HUES64 (cell line): ENCODE measurements at regions not wholly inside any gene's neighbourhood (a gene's known extent, or its start where the extent isn't known, plus 50 kb on each side); places are given as distances from the start of the nearest gene placed in this dataset.

Source experiments
- H3K27ac ChIP-seq: 2 replicates; pipeline ENCODE4 v1.7.0; 2013; ENCODE audit warnings: low read depth, low read length, inconsistent platforms
- H3K27me3 ChIP-seq: 2 replicates; pipeline ENCODE4 v1.6.1; 2013; ENCODE audit warnings: mild to moderate bottlenecking, low read length; ENCODE audit not compliant: insufficient read depth
- H3K36me3 ChIP-seq: 2 replicates; pipeline ENCODE4 v1.6.1; 2013; ENCODE audit warnings: mild to moderate bottlenecking, low read length; ENCODE audit not compliant: insufficient read depth
- H3K4me1 ChIP-seq: 2 replicates; pipeline ENCODE4 v1.6.1; 2013; ENCODE audit warnings: mild to moderate bottlenecking, low read length, moderate library complexity; ENCODE audit not compliant: insufficient read depth
- H3K4me3 ChIP-seq: 2 replicates; pipeline ENCODE4 v1.5.1; 2013; ENCODE audit warnings: mild to moderate bottlenecking, low read length, moderate library complexity
- H3K9ac ChIP-seq: 2 replicates; pipeline ENCODE4 v1.6.1; 2013; ENCODE audit warnings: mild to moderate bottlenecking, low read depth, low read length
- H3K9me3 ChIP-seq: 2 replicates; pipeline ENCODE4 v1.6.1; 2013; ENCODE audit warnings: low read depth, low read length; ENCODE audit not compliant: insufficient read depth
- WGBS: fragments of 150-250, 120-280 bp; methylation state at CpG from one replicate; pipeline ENCODE4 v1.1.7; 2013; ENCODE audit warnings: missing lambda C conversion rate; 5-methylcytosine and 5-hydroxymethylcytosine counted together

DNA sequence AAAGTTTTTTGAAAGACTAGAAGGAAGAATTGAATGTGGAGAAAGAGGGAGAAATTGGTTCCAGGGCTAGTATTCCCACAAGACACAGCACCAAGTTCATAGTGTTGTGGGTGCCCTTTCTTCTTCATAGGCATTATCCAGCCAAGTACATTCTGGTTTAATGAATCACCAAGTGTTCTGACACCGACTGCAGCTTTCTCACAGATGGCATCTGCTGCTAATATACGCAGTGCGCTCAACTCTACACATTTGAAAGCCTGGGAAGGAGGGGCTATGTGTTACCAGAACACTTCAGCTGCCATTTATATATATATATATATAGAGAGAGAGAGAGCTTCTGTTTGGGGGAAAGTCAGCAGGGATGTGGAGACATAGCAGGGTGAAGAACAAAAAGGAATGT lies 1168.4 kb downstream of the GATA3 start:
- no peaks in the 10 kb centered on the region for H3K27me3 ChIP-seq
- WGBS = 96% methylated on average over 3 of the region's 3 CpGs
- H3K36me3 ChIP-seq = no peaks in the 10 kb centered on the region
- no peak overlapping the region for H3K27ac ChIP-seq
- no peak overlapping the region for H3K4me3 ChIP-seq
- H3K9me3 ChIP-seq = no peaks in the 10 kb centered on the region
- H3K4me1 ChIP-seq = no peaks in the 10 kb centered on the region
- no peak overlapping the region for H3K9ac ChIP-seq

GRCh38 chr10:9227679-9228365 lies 1173.3 kb downstream of the GATA3 start:
- 95% methylated on average over 6 of the region's 7 CpGs for WGBS
- H3K36me3 ChIP-seq = no peaks in the 10 kb centered on the region
- H3K4me1 ChIP-seq = no peaks in the 10 kb centered on the region
- no peaks in the 10 kb centered on the region for H3K27me3 ChIP-seq
- H3K27ac ChIP-seq = no peak overlapping the region
- no peaks in the 10 kb centered on the region for H3K9me3 ChIP-seq
- no peak overlapping the region for H3K4me3 ChIP-seq
- no peak overlapping the region for H3K9ac ChIP-seq

GRCh38 chr10:9228771-9229170 lies 1174.3 kb downstream of the GATA3 start:
- H3K36me3 ChIP-seq = no peaks in the 10 kb centered on the region
- H3K4me1 ChIP-seq = no peaks in the 10 kb centered on the region
- H3K9ac ChIP-seq = no peak overlapping the region
- no peak overlapping the region for H3K4me3 ChIP-seq
- 79% methylated on average over 1 of the region's 1 CpG for WGBS
- no peak overlapping the region for H3K27ac ChIP-seq
- no peaks in the 10 kb centered on the region for H3K27me3 ChIP-seq
- no peaks in the 10 kb centered on the region for H3K9me3 ChIP-seq

DNA sequence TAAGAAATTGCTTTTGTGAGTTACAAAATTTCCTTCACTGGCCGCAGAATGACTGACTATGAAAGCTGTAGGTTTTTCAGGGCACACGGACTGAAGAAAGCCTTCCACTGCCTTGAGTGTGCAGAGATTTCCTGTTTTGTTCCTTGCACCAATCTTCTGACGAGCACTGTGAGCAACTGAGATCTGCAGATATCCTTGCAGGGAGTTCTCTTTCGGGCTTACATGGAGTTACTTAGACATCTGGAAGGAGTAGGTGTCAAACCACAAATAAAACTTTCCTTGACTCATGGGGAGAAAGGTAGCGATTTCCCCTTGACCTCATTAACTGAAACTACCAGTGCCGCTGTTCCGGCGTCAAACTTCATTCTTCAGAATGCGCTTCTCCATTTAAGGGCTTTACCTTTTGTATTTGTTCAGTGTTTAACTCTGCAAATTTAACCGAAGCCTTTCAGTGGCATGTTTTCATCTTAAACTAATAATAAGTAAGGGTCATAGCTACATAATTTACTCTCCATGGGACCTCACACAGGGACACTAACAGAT lies 1175.3 kb downstream of the GATA3 start:
- no peaks in the 10 kb centered on the region for H3K4me1 ChIP-seq
- no peak overlapping the region for H3K27ac ChIP-seq
- H3K9me3 ChIP-seq = no peaks in the 10 kb centered on the region
- no peaks in the 10 kb centered on the region for H3K36me3 ChIP-seq
- H3K9ac ChIP-seq = no peak overlapping the region
- 98% methylated on average over 9 of the region's 10 CpGs for WGBS
- no peaks in the 10 kb centered on the region for H3K27me3 ChIP-seq
- no peak overlapping the region for H3K4me3 ChIP-seq

- H3K4me1 ChIP-seq = no peaks in the 10 kb centered on the region
- 98% methylated on average over 3 of the region's 3 CpGs for WGBS
- H3K4me3 ChIP-seq = no peak overlapping the region
- H3K9ac ChIP-seq = no peak overlapping the region
- H3K36me3 ChIP-seq = no peaks in the 10 kb centered on the region
- H3K27ac ChIP-seq = no peak overlapping the region
- no peaks in the 10 kb centered on the region for H3K9me3 ChIP-seq
- H3K27me3 ChIP-seq = no peaks in the 10 kb centered on the region
Observed at GRCh38 chr10:9230625-9231024, 1176.1 kb downstream of the GATA3 start.

DNA sequence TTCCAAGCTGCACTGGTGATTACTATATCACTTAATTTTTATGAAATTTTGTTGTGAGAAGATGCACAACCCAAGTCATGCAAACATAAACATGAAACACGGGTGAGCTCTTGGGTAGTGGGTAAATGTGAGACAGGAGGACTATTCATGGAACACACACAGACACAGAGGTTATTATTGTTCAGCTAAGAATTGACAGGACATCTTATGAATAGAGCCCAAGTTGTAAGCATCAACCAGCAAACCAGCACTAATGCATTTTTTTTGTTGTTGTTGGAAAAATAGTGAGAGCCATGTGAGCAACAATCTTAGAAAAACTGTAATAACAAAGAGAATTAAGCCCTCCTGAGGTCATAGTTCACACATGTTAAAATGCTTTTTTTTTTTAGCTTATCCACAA lies 1179.7 kb downstream of the GATA3 start:
- Histone ChIP-seq H3K4me1 (no peaks in the 10 kb centered on the region), H3K27me3 (no peaks in the 10 kb centered on the region), H3K27ac (no peak overlapping the region), H3K9me3 (no peaks in the 10 kb centered on the region), H3K9ac (no peak overlapping the region), H3K4me3 (no peak overlapping the region), H3K36me3 (no peaks in the 10 kb centered on the region)
- WGBS = 63% methylated on average over 1 of the region's 1 CpG

GRCh38 chr10:9238041-9238440 lies 1183.6 kb downstream of the GATA3 start:
- Histone ChIP-seq H3K4me1 (no peaks in the 10 kb centered on the region), H3K4me3 (no peak overlapping the region), H3K9me3 (no peaks in the 10 kb centered on the region), H3K36me3 (no peaks in the 10 kb centered on the region), H3K27me3 (no peaks in the 10 kb centered on the region), H3K9ac (no peak overlapping the region), H3K27ac (no peak overlapping the region)
- WGBS = 95% methylated on average over 4 of the region's 4 CpGs

DNA sequence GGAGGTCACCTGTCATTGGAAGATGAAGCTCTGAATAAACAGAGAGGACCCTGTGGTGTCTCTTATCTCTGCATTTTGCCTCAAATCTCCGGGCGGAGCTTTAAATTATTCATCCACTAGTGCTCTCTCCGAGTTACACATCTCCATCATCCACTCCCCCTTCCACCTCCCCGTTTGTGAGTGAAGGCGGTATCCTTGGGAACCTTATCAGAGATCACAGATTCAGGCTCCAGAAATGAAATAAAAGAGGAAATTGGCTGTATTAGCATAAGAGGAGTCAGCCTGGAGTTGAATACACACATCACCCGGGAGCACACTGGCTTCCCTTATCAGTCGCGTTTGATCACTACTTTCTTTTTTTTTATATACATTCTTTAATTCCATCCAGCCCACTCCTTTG lies 1184.8 kb downstream of the GATA3 start:
- no peak overlapping the region for H3K4me3 ChIP-seq
- 89% methylated on average over 8 of the region's 8 CpGs for WGBS
- no peaks in the 10 kb centered on the region for H3K9me3 ChIP-seq
- H3K27ac ChIP-seq = no peak overlapping the region
- H3K27me3 ChIP-seq = no peaks in the 10 kb centered on the region
- no peaks in the 10 kb centered on the region for H3K4me1 ChIP-seq
- no peak overlapping the region for H3K9ac ChIP-seq
- no peaks in the 10 kb centered on the region for H3K36me3 ChIP-seq

GRCh38 chr10:9243941-9244411 lies 1189.5 kb downstream of the GATA3 start:
- WGBS = 91% methylated on average over 6 of the region's 6 CpGs

DNA sequence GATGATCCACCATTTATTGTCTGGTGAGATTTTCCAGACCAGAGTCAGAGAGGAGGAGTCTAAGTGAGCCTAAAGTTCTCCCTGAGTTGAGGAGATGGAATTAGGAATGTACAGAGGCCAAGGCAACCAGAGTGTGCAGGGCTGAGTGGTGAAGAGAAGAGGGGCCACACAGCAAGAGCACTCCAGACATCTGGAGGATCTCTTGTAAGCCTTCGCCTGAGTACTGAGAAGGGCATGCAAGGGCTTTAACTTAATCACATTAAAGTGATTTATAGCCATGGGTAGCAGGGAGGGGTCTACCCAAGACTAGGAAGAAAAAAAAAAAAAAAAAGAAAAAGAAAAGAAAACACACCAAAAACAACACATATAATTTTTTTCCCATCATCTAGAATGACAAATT lies 1190.4 kb downstream of the GATA3 start:
- Histone ChIP-seq H3K9me3 (no peaks in the 10 kb centered on the region), H3K27me3 (no peaks in the 10 kb centered on the region), H3K36me3 (no peaks in the 10 kb centered on the region), H3K27ac (no peak overlapping the region), H3K4me1 (no peaks in the 10 kb centered on the region), H3K9ac (no peak overlapping the region), H3K4me3 (no peak overlapping the region)
- WGBS = 67% methylated on average over 1 of the region's 1 CpG

More at GRCh38 chr10:9243941-9244411, 1189.5 kb downstream of the GATA3 start:
- no peaks in the 10 kb centered on the region for H3K36me3 ChIP-seq
- no peaks in the 10 kb centered on the region for H3K4me1 ChIP-seq
- no peaks in the 10 kb centered on the region for H3K27me3 ChIP-seq
- H3K27ac ChIP-seq = no peak overlapping the region
- H3K9ac ChIP-seq = no peak overlapping the region
- no peak overlapping the region for H3K4me3 ChIP-seq
- no peaks in the 10 kb centered on the region for H3K9me3 ChIP-seq

GRCh38 chr10:9253121-9253520 lies 1198.6 kb downstream of the GATA3 start:
- H3K27ac ChIP-seq = no peak overlapping the region
- no peaks in the 10 kb centered on the region for H3K36me3 ChIP-seq
- H3K9me3 ChIP-seq = no peaks in the 10 kb centered on the region
- no peak overlapping the region for H3K4me3 ChIP-seq
- H3K27me3 ChIP-seq = no peaks in the 10 kb centered on the region
- H3K9ac ChIP-seq = no peak overlapping the region
- H3K4me1 ChIP-seq = no peaks in the 10 kb centered on the region

- no peaks in the 10 kb centered on the region for H3K9me3 ChIP-seq
- no peaks in the 10 kb centered on the region for H3K27me3 ChIP-seq
- no peak overlapping the region for H3K27ac ChIP-seq
- H3K9ac ChIP-seq = no peak overlapping the region
- H3K4me1 ChIP-seq = no peaks in the 10 kb centered on the region
- H3K36me3 ChIP-seq = no peaks in the 10 kb centered on the region
- no peak overlapping the region for H3K4me3 ChIP-seq
- WGBS = 100% methylated on average over 1 of the region's 2 CpGs
Observed at GRCh38 chr10:9254353-9254752, 1199.9 kb downstream of the GATA3 start.
